GM23248 (cell line): ENCODE measurements at regions not wholly inside any gene's neighbourhood (a gene's known extent, or its start where the extent isn't known, plus 50 kb on each side); places are given as distances from the start of the nearest gene placed in this dataset.
"Not testable (repeated sequence)": the region's sequence is repeated elsewhere in the genome, so short reads cannot be mapped to it uniquely, and the experiment has no call there.

ENCODE experiments used
- DNase-seq: peaks from one replicate; pipeline ENCODE4 v3.0.0-alpha.2; 2015
- H2AFZ ChIP-seq: fragments of 200-600 bp; sonication (generic); 2 replicates; pipeline ENCODE4 v1.6.1; 2016; ENCODE audit warnings: antibody characterized with exemption
- H3F3A ChIP-seq: fragments of 200-600 bp; sonication (generic); 2 replicates; pipeline ENCODE4 v1.6.1; 2016; ENCODE audit warnings: mild to moderate bottlenecking, antibody characterized with exemption, mixed run types; ENCODE audit not compliant: insufficient read depth
- H3K27ac ChIP-seq: fragments of 200-600 bp; sonication (generic); 2 replicates; pipeline ENCODE4 v1.5.1; 2016; ENCODE audit warnings: mild to moderate bottlenecking
- H3K27me3 ChIP-seq: fragments of 200-600 bp; sonication (generic); replicated peaks from 2 replicates; pipeline ENCODE4 v1.6.1; 2016; ENCODE audit warnings: mild to moderate bottlenecking; ENCODE audit not compliant: insufficient read depth
- H3K36me3 ChIP-seq: fragments of 200-600 bp; sonication (generic); 2 replicates; pipeline ENCODE4 v1.6.1; 2016; ENCODE audit warnings: low read depth, mild to moderate bottlenecking
- H3K4me1 ChIP-seq: fragments of 200-600 bp; sonication (generic); 2 replicates; pipeline ENCODE4 v1.6.1; 2016; ENCODE audit warnings: mild to moderate bottlenecking; ENCODE audit not compliant: insufficient read depth
- H3K4me2 ChIP-seq: fragments of 200-600 bp; sonication (generic); one replicate; pipeline ENCODE4 v1.6.1; 2016; ENCODE audit warnings: mild to moderate bottlenecking; ENCODE audit not compliant: unreplicated experiment
- H3K4me3 ChIP-seq: fragments of 200-600 bp; sonication (generic); 2 replicates; pipeline ENCODE4 v1.5.1; 2016; ENCODE audit warnings: mild to moderate bottlenecking
- H3K79me2 ChIP-seq: fragments of 200-600 bp; sonication (generic); 2 replicates; pipeline ENCODE4 v1.6.1; 2016; ENCODE audit warnings: mild to moderate bottlenecking; ENCODE audit not compliant: insufficient read depth
- H3K9ac ChIP-seq: fragments of 200-600 bp; sonication (generic); 2 replicates; pipeline ENCODE4 v1.6.1; 2016; ENCODE audit warnings: mild to moderate bottlenecking
- H3K9me2 ChIP-seq: fragments of 200-600 bp; sonication (generic); 2 replicates; pipeline ENCODE4 v1.6.1; 2016; ENCODE audit warnings: mixed run types, mild to moderate bottlenecking, moderate library complexity; ENCODE audit not compliant: insufficient read depth
- H3K9me3 ChIP-seq: fragments of 200-600 bp; sonication (generic); one replicate; pipeline ENCODE4 v1.6.1; 2017; ENCODE audit warnings: low read depth
- H4K20me1 ChIP-seq: fragments of 200-600 bp; sonication (generic); 2 replicates; pipeline ENCODE4 v1.6.0; 2016; ENCODE audit not compliant: insufficient read depth
- EZH2 ChIP-seq: fragments of 200-600 bp; sonication (generic); IDR thresholded peaks from 2 replicates; pipeline ENCODE4 v1.6.1; 2018; ENCODE audit warnings: antibody characterized with exemption, mild to moderate bottlenecking; ENCODE audit not compliant: insufficient read depth, poor library complexity, severe bottlenecking
- EZH2phosphoT487 ChIP-seq: fragments of 200-600 bp; sonication (generic); IDR thresholded peaks from 2 replicates; pipeline ENCODE4 v1.6.1; 2018; ENCODE audit warnings: antibody characterized with exemption, moderate library complexity, mild to moderate bottlenecking, low read depth; ENCODE audit not compliant: insufficient read depth
- WGBS, 2 experiments: methylation state at CpG; one replicate each; pipeline ENCODE4 v1.1.6; 2015 to 2017; ENCODE audit warnings: low lambda C conversion rate in 2 of 2, low coverage in 1 of 2; ENCODE audit errors: missing lambda C conversion rate in 2 of 2; 5-methylcytosine and 5-hydroxymethylcytosine counted together
- in situ Hi-C: fragments of 300-500 bp; cut with MboI; formaldehyde crosslinking; loops from 2 replicates; pipeline ENCODE4 v1.15.0; 2020

DNA sequence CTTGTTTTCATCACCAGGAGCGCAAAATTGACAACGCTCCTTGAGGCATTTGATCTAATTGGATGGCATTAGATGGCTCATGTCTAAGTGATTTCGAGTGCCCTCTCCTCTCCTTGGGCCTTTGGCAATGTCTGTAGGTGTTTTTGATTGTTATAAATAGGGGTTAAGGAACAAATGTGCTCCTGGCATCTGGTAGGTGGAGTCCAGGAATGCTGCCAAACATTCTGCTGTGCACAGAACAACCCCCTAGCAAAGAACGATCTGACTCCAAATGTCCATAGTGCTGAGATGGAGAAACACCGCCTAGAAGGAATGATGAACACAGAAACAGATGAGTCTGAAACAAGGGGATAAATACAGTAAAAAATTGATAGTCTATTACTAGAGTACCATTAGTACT, 68.0 kb upstream of the C1QTNF9B start:
- H3K4me1 ChIP-seq = no peaks in the 10 kb centered on the region
- no peaks in the 10 kb centered on the region for H3K9me3 ChIP-seq
- no peak overlapping the region for H3K27ac ChIP-seq
- H4K20me1 ChIP-seq = no peaks in the 10 kb centered on the region
- H2AFZ ChIP-seq = peak overlapping the region; percentile 30; the same call in 1 of the 2 replicates
- no peaks in the 10 kb centered on the region for H3K36me3 ChIP-seq
- no peak for DNase-seq
- in situ Hi-C loops = no loop called here
- H3K27me3 ChIP-seq = no peaks in the 10 kb centered on the region
- TF ChIP-seq EZH2phosphoT487 = no peak
- no peak for TF ChIP-seq EZH2
- H3F3A ChIP-seq = no peaks in the 10 kb centered on the region
- H3K79me2 ChIP-seq = no peaks in the 10 kb centered on the region
- 57 to 62% methylated on average over 5 of the region's 5 CpGs for WGBS, 2 experiments
- no peak overlapping the region for H3K9ac ChIP-seq
- no peak overlapping the region for H3K4me2 ChIP-seq
- no peak overlapping the region for H3K4me3 ChIP-seq
- H3K9me2 ChIP-seq = no peaks in the 10 kb centered on the region

- in situ Hi-C loops = no loop called here
- Histone ChIP-seq H3K4me2 (no peak overlapping the region), H3K4me3 (no peak overlapping the region), H3K36me3 (no peaks in the 10 kb centered on the region), H3K79me2 (no peaks in the 10 kb centered on the region), H3K27ac (no peak overlapping the region), H4K20me1 (no peaks in the 10 kb centered on the region), H3K9me2 (no peaks in the 10 kb centered on the region), H2AFZ (peak overlapping the region; percentile 47), H3K9me3 (no peaks in the 10 kb centered on the region), H3K9ac (no peak overlapping the region), H3K27me3 (no peaks in the 10 kb centered on the region), H3F3A (no peaks in the 10 kb centered on the region), H3K4me1 (no peaks in the 10 kb centered on the region)
- TF ChIP-seq EZH2 = no peak
- no peak for TF ChIP-seq EZH2phosphoT487
- 58 to 66% methylated on average over 6 of the region's 6 CpGs for WGBS, 2 experiments
- no peak for DNase-seq
Observed at GRCh38 chr13:23966221-23966690, 69.0 kb upstream of the C1QTNF9B start.

DNA sequence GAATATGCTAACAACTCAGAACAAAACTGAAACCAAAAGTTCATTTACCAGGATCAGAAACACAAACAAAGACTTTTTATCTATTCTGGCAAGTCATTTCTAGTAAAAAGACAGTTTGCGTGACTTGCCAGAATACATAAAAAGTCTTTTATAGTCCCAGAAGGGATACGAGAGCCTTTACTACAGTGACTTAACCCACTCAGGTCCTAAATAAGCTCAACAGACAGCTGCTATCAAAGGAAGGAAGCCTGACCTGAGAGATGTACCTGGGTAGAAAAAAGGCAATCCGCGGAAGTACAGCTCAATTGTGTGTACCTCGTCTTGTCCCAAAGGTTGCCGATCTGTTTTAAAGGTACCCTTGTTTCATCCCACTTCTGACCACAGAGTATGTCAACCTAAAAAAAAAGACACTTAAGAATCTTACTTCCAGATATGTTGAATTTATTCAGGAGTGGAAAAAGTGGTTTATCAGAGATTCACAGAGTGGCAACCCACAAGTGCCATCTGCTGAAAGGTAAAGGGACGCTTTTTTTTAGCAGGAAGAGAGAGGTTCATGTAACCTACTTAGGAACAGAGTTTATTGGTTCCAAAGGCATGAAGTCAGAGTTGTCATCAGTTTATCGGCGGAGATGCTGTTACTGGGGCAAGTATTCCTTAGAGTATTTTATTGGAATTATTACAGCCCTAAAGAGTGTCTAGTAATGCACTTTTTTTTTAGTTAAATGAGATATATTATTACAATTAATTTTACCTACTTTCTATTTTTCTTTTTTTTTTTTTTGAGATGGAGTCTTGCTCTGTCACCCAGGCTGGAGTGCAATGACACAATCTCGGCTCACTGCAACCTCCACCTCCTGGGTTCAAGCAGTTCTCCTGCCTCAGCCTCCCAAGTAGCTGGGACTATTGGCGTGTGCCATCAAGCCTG, 69.7 kb upstream of the C1QTNF9B start:
- in situ Hi-C loops = no loop called here
- no peaks in the 10 kb centered on the region for H3K4me1 ChIP-seq
- no peaks in the 10 kb centered on the region for H3K36me3 ChIP-seq
- 78 to 82% methylated on average over 11 of the region's 11 CpGs for WGBS, 2 experiments
- H3K27ac ChIP-seq = no peak overlapping the region
- H3K9ac ChIP-seq = no peak overlapping the region
- DNase-seq = no peak
- H3K4me2 ChIP-seq = no peak overlapping the region
- H3K9me3 ChIP-seq = no peaks in the 10 kb centered on the region
- H3F3A ChIP-seq = no peaks in the 10 kb centered on the region
- no peak for TF ChIP-seq EZH2phosphoT487
- TF ChIP-seq EZH2 = no peak
- no peak overlapping the region for H3K4me3 ChIP-seq
- no peaks in the 10 kb centered on the region for H3K79me2 ChIP-seq
- H2AFZ ChIP-seq = peak overlapping the region; percentile 47
- no peaks in the 10 kb centered on the region for H3K9me2 ChIP-seq
- no peaks in the 10 kb centered on the region for H4K20me1 ChIP-seq
- no peaks in the 10 kb centered on the region for H3K27me3 ChIP-seq

GRCh38 chr13:23967792-23968191, 70.5 kb upstream of the C1QTNF9B start:
- H3K4me3 ChIP-seq, H2AFZ ChIP-seq, H3K27me3 ChIP-seq, H4K20me1 ChIP-seq, H3K9ac ChIP-seq, H3K9me3 ChIP-seq, H3K27ac ChIP-seq, H3K36me3 ChIP-seq, H3K9me2 ChIP-seq, H3F3A ChIP-seq, in situ Hi-C loops, H3K79me2 ChIP-seq, H3K4me1 ChIP-seq, H3K4me2 ChIP-seq, DNase-seq: not testable (repeated sequence)
- WGBS, 2 experiments = 89 to 91% methylated on average over 3 of the region's 3 CpGs

DNA sequence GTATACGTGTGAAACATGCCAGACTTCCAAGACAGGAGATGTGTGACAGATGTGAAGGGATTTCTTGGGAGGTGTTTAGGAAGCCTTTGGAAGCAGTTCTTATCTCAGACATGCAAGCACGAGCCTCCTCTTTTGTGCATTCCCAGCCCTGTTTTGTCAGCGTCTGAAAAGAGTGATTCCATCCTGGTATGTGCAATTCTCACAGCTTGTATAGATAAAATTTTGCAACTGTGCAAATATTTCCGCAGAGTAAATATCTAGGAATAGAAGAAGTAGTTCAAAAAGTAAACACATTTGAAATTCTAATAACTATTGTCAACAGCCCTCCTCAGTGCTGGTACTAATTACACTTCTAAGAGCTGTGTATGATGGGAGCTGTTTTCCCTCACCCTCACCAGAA, 72.3 kb upstream of the C1QTNF9B start:
- 15 to 28% methylated on average over 4 of the region's 4 CpGs for WGBS, 2 experiments
- Histone ChIP-seq H3K27me3 (no peaks in the 10 kb centered on the region), H3K27ac (no peak overlapping the region), H3K79me2 (no peaks in the 10 kb centered on the region), H3K9ac (no peak overlapping the region), H3K36me3 (no peaks in the 10 kb centered on the region), H4K20me1 (no peaks in the 10 kb centered on the region), H3K4me1 (no peaks in the 10 kb centered on the region), H3F3A (no peaks in the 10 kb centered on the region), H3K9me3 (no peaks in the 10 kb centered on the region), H3K9me2 (no peaks in the 10 kb centered on the region), H3K4me2 (no peak overlapping the region), H3K4me3 (no peak overlapping the region), H2AFZ (no peak overlapping the region)
- TF ChIP-seq EZH2phosphoT487 = no peak
- TF ChIP-seq EZH2 = no peak
- DNase-seq = peak; percentile 30
- in situ Hi-C loops = no loop called here
